DND-41 (cell line): ENCODE measurements at regions not wholly inside any gene's neighbourhood (a gene's known extent, or its start where the extent isn't known, plus 50 kb on each side); places are given as distances from the start of the nearest gene placed in this dataset.

Source experiments
- ATAC-seq: fragments of 200-7000 bp; cut with Tn5 transposase; 3 replicates; pipeline ENCODE4 v1.9.1; 2021; ENCODE audit warnings: low read depth; ENCODE audit not compliant: insufficient read depth
- DNase-seq: peaks from one replicate; pipeline ENCODE4 v3.0.0-alpha.2; 2020
- H2AFZ ChIP-seq: 2 replicates; pipeline ENCODE4 v1.6.0; 2012; ENCODE audit warnings: low read depth, low read length
- H3K27ac ChIP-seq: 2 replicates; pipeline ENCODE4 v1.5.1; 2012; ENCODE audit warnings: low read length, inconsistent platforms
- H3K27me3 ChIP-seq: fragments of 200-600 bp; sonication (generic); 2 replicates; pipeline ENCODE4 v1.6.0; 2012; ENCODE audit warnings: low read length, mild to moderate bottlenecking, inconsistent platforms; ENCODE audit not compliant: insufficient read depth, poor library complexity
- H3K36me3 ChIP-seq: 2 replicates; pipeline ENCODE4 v1.5.1; 2012; ENCODE audit warnings: low read length, inconsistent platforms; ENCODE audit not compliant: insufficient read depth
- H3K4me1 ChIP-seq: 2 replicates; pipeline ENCODE4 v1.5.1; 2012; ENCODE audit warnings: mild to moderate bottlenecking, low read length; ENCODE audit not compliant: insufficient read depth
- H3K4me2 ChIP-seq: 2 replicates; pipeline ENCODE4 v1.6.0; 2012; ENCODE audit warnings: mild to moderate bottlenecking, moderate library complexity, low read length, inconsistent platforms; ENCODE audit not compliant: insufficient read depth
- H3K4me3 ChIP-seq, 2 experiments: fragments of 200-600 bp in 1 of 2; shearing (Covaris generic) in 1 of 2; 2 replicates each; pipeline ENCODE4 v1.5.1; 2012 to 2016; ENCODE audit warnings: inconsistent platforms in 2 of 2, low read length in 2 of 2, mild to moderate bottlenecking in 2 of 2, low read depth in 1 of 2, moderate library complexity in 1 of 2
- H3K79me2 ChIP-seq: 2 replicates; pipeline ENCODE4 v1.6.0; 2012; ENCODE audit warnings: low read length, inconsistent platforms; ENCODE audit not compliant: insufficient read depth
- H3K9ac ChIP-seq: 2 replicates; pipeline ENCODE4 v1.6.0; 2012; ENCODE audit warnings: low read depth, mild to moderate bottlenecking, inconsistent platforms, low read length, moderate library complexity
- H3K9me3 ChIP-seq: 2 replicates; pipeline ENCODE4 v1.5.1; 2012; ENCODE audit warnings: low read length, moderate library complexity, mild to moderate bottlenecking, inconsistent platforms; ENCODE audit not compliant: insufficient read depth, severe bottlenecking
- H4K20me1 ChIP-seq: 2 replicates; pipeline ENCODE4 v1.6.0; 2012; ENCODE audit warnings: low read length; ENCODE audit not compliant: insufficient read depth
- CTCF ChIP-seq: IDR thresholded peaks from 2 replicates; pipeline ENCODE4 v1.5.1; 2012; ENCODE audit warnings: borderline replicate concordance, low read length, moderate library complexity, mild to moderate bottlenecking; ENCODE audit not compliant: poor library complexity, severe bottlenecking; ENCODE audit errors: extremely low read depth
- EZH2 ChIP-seq: IDR thresholded peaks from 3 replicates; pipeline ENCODE4 v1.6.1; 2012; ENCODE audit warnings: borderline replicate concordance, low read depth, mild to moderate bottlenecking, moderate library complexity, low read length, inconsistent platforms; ENCODE audit not compliant: severe bottlenecking

GRCh38 chr18:39172695-39173421 is 1607.3 kb upstream of the CELF4 start:
- ATAC-seq (no peak), DNase-seq (no peak)
- no peaks in the 10 kb centered on the region for H4K20me1 ChIP-seq
- no peak overlapping the region for H3K27ac ChIP-seq
- H3K36me3 ChIP-seq: no peaks in the 10 kb centered on the region
- H3K9ac ChIP-seq: no peak overlapping the region
- no peak for TF ChIP-seq EZH2
- TF ChIP-seq CTCF: no peak
- H2AFZ ChIP-seq: no peak overlapping the region
- no peaks in the 10 kb centered on the region for H3K9me3 ChIP-seq
- H3K79me2 ChIP-seq: no peaks in the 10 kb centered on the region
- H3K4me1 ChIP-seq: no peaks in the 10 kb centered on the region
- no peak overlapping the region for H3K4me2 ChIP-seq
- H3K4me3 ChIP-seq: no peak overlapping the region
- H3K27me3 ChIP-seq: no peaks in the 10 kb centered on the region

- no peaks in the 10 kb centered on the region for H3K27me3 ChIP-seq
- H3K79me2 ChIP-seq: no peaks in the 10 kb centered on the region
- no peak overlapping the region for H3K4me2 ChIP-seq
- no peaks in the 10 kb centered on the region for H4K20me1 ChIP-seq
- H3K36me3 ChIP-seq: no peaks in the 10 kb centered on the region
- H3K27ac ChIP-seq: no peak overlapping the region
- no peak overlapping the region for H3K9ac ChIP-seq
- no peaks in the 10 kb centered on the region for H3K4me1 ChIP-seq
- H3K4me3 ChIP-seq: no peak overlapping the region
- ATAC-seq (no peak), DNase-seq (no peak)
- H2AFZ ChIP-seq: no peak overlapping the region
- TF ChIP-seq EZH2 (no peak), CTCF (no peak)
- H3K9me3 ChIP-seq: no peaks in the 10 kb centered on the region
Observed at GRCh38 chr18:39168723-39169122, 1603.1 kb upstream of the CELF4 start.

- H3K4me2 ChIP-seq: no peak overlapping the region
Observed at GRCh38 chr18:39167990-39168389, 1602.4 kb upstream of the CELF4 start.

More at GRCh38 chr18:39167990-39168389, 1602.4 kb upstream of the CELF4 start:
- Histone ChIP-seq H3K36me3 (no peaks in the 10 kb centered on the region), H3K4me3 (no peak overlapping the region), H3K27me3 (no peaks in the 10 kb centered on the region), H4K20me1 (no peaks in the 10 kb centered on the region), H3K27ac (no peak overlapping the region), H3K79me2 (no peaks in the 10 kb centered on the region), H3K9ac (no peak overlapping the region), H2AFZ (no peak overlapping the region), H3K4me1 (no peaks in the 10 kb centered on the region), H3K9me3 (no peaks in the 10 kb centered on the region)
- no peak for ATAC-seq
- DNase-seq: no peak
- TF ChIP-seq EZH2 (no peak), CTCF (no peak)
